ENCODE measurements at regions not wholly inside any gene's neighbourhood (a gene's known extent, or its start where the extent isn't known, plus 50 kb on each side); places are given as distances from the start of the nearest gene placed in this dataset.

DNA sequence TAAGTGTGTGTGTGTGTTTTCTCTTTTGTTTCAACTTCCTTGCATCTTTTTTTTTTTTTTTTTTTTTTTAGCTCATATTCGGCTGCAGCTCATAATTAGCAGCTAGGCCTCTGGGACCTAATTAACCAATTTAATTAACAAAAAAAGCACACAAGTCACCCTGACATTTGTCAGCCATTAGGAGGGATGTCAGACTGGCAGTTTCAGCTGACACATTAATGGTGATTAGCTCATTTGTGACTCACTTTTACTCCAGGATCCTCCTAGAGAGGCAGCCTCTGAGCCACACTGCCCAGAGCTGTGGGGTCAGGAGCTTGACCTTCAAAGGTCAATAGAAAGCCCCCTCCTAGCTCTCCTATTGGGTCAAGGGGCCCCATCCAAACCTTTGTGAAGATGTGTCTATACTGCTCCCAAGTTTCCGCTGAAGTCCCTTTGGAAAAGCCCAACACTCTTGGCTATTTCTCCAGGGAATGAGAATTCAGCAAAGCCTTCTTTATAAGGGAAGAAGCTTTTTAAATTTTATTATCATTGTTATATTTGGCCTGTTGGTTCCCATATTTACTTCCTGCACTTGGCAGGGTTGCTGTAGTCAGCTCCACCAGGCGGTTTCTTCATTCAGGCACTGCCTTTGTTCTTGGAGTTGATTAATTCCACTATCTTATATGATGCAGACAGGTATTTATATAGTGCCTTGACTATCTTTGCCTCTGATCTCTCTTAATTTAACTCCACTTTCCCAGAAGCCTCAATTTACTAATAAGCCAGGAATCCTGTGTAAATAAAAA is 109.5 kb upstream of the HABP2 start:
- H3K4me3 ChIP-seq (replicated peaks; ENCODE audit: low read depth, low read length), result no peak overlapping the region
- DNase-seq (ENCODE audit: low read depth), result no peak
- TF ChIP-seq, protein P1, sequence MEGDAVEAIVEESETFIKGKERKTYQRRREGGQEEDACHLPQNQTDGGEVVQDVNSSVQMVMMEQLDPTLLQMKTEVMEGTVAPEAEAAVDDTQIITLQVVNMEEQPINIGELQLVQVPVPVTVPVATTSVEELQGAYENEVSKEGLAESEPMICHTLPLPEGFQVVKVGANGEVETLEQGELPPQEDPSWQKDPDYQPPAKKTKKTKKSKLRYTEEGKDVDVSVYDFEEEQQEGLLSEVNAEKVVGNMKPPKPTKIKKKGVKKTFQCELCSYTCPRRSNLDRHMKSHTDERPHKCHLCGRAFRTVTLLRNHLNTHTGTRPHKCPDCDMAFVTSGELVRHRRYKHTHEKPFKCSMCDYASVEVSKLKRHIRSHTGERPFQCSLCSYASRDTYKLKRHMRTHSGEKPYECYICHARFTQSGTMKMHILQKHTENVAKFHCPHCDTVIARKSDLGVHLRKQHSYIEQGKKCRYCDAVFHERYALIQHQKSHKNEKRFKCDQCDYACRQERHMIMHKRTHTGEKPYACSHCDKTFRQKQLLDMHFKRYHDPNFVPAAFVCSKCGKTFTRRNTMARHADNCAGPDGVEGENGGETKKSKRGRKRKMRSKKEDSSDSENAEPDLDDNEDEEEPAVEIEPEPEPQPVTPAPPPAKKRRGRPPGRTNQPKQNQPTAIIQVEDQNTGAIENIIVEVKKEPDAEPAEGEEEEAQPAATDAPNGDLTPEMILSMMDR (IDR thresholded peaks at IDR 0.05; ENCODE audit: low read length, missing control alignments), result no peak

GRCh38 chr10:113444766-113445365 is 108.0 kb upstream of the HABP2 start:
- DNase-seq (ENCODE audit: low read depth), result no peak
- no peak overlapping the region for H3K4me3 ChIP-seq (replicated peaks; ENCODE audit: low read depth, low read length)
- TF ChIP-seq, protein P1 (IDR thresholded peaks at IDR 0.05; ENCODE audit: low read length, missing control alignments), result no peak

DNA sequence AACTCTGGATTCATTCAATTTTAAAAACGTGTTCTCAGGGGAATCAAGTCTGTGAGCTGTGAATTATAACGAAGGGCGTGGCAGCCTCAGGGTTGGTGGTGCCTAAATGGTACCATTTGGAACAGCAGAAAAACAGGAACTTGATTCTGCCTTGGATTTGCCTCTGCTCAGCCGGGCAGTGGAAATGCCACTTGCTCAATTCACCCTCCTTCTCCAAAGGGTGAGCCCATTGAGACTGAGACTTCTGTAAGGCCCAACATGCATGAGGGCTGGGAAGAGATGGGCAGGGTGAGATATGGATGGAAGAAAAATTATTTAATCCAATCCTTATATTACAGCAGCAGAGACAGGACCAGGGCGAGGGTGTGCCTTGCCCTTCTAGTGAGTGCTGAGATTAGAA is 107.1 kb upstream of the HABP2 start:
- DNase-seq (ENCODE audit: low read depth), result no peak
- TF ChIP-seq, protein P1 (IDR thresholded peaks at IDR 0.05; ENCODE audit: low read length, missing control alignments), result no peak
- no peak overlapping the region for H3K4me3 ChIP-seq (replicated peaks; ENCODE audit: low read depth, low read length)

DNA sequence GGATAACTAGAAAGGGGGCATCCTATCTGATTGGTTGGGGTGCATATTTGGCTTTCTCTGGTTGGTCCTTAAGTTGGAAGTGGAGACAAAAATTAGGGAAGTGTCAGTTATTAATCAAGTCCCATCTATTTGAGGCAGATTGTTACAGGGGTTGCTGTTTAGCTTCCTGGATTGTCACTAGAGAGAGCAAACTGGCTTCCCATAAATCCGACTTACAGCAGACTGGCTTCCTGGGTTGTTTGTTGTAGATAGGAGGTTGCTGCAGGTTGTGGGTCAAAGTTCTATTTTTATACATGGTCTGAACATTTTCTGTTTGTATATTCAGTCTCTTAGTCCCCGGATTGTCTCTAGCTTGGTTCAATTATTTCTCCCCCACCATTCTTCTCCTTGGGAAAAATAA is 106.1 kb upstream of the HABP2 start:
- no peak overlapping the region for H3K4me3 ChIP-seq (replicated peaks; ENCODE audit: low read depth, low read length)
- DNase-seq (ENCODE audit: low read depth), result no peak
- TF ChIP-seq, protein P1 (IDR thresholded peaks at IDR 0.05; ENCODE audit: low read length, missing control alignments), result no peak

DNA sequence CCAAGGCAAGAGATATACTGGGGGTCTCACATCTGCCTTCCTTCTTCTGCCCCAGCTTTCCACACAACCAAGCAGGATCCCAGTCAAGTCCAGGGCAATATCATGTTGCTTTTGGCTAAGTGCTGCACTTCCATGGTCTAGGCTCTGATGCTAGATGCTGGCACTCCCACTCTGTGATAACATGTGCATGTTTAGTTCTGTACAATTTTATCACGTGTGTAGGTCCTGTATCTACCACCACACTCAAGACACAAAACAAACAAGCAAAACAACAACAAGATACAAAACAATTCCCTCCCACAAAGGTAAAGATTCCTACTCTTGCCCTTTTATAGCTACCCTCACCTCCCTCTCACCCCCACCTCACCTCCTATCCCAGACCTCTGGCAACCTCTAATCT is 105.6 kb upstream of the HABP2 start:
- H3K4me3 ChIP-seq (replicated peaks; ENCODE audit: low read depth, low read length), result no peak overlapping the region
- TF ChIP-seq, protein P1 (IDR thresholded peaks at IDR 0.05; ENCODE audit: low read length, missing control alignments), result no peak
- DNase-seq (ENCODE audit: low read depth), result no peak

GRCh38 chr10:113449006-113449695 is 103.7 kb upstream of the HABP2 start:
- H3K4me3 ChIP-seq (replicated peaks; ENCODE audit: low read depth, low read length), result no peak overlapping the region
- TF ChIP-seq, protein P1 (IDR thresholded peaks at IDR 0.05; ENCODE audit: low read length, missing control alignments), result no peak
- DNase-seq (ENCODE audit: low read depth), result no peak

Measured in fibroblast of pulmonary artery (primary cell).